NCI-H69 (cell line): ENCODE measurements at regions not wholly inside any gene's neighbourhood (a gene's known extent, or its start where the extent isn't known, plus 50 kb on each side); places are given as distances from the start of the nearest gene placed in this dataset.
"Not testable (repeated sequence)": the region's sequence is repeated elsewhere in the genome, so short reads cannot be mapped to it uniquely, and the experiment has no call there.

Experiments used
- DNase-seq: peaks from one replicate; lab custom pipeline; 2025; lab: John Stamatoyannopoulos, UW

DNA sequence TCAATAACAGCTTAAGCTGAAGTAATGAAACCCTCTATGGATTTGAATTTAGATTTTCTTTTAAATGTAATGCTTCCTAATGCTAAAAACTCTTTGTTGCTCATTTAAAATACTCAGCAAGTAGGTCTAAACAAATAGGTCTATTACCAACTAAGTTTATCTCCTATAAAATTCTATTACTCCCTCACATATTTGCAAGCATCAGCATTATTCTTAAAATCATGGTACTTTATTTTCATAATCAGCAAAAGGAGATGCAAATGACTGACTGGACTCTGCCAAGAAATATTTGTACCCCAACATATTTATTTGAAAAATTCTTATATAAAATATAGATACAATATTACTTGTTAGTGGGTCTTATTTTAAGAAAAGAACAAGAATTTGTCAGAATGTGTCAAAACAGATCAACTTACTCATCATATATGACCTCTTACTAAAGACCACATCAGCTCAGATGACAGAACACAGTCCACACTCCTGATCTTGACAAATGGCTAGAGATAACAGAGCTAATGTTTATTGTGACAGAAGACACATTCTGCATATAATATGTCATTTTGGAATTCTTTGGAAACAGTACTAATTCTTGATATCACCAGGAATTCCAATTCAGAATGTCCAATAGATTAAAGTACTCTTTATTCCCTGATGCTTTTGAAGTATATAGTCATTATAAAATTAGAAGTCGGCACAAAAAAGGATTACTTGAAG lies 704.6 kb upstream of the PCDH9 start:
- DNase-seq = peak; percentile 18

DNA sequence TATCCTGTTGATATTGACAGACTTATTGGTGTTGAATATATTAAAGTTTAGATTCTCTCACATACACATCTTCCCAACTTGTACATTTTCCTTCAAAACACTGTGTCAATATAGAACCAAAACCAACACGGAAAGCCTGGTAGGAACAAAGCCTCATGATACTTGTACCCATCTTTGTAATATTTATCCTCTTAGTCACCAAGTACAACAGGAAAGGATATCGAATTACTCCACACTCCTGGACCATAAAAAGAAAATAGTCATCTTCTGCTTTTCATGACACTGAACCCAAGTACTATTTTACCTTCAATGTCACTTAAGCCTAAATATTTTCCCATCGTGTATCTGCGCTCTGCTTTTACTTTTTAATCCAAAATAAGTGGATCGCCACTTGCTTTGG lies 702.9 kb upstream of the PCDH9 start:
- DNase-seq = peak; percentile 32

GRCh38 chr13:67917291-67917987 lies 687.3 kb upstream of the PCDH9 start:
- DNase-seq = no peak

GRCh38 chr13:67916650-67917049 lies 686.5 kb upstream of the PCDH9 start:
- DNase-seq = no peak

GRCh38 chr13:67914535-67914934 lies 684.4 kb upstream of the PCDH9 start:
- DNase-seq = no peak

GRCh38 chr13:67902960-67903359 lies 672.8 kb upstream of the PCDH9 start:
- DNase-seq = not testable (repeated sequence)

DNA sequence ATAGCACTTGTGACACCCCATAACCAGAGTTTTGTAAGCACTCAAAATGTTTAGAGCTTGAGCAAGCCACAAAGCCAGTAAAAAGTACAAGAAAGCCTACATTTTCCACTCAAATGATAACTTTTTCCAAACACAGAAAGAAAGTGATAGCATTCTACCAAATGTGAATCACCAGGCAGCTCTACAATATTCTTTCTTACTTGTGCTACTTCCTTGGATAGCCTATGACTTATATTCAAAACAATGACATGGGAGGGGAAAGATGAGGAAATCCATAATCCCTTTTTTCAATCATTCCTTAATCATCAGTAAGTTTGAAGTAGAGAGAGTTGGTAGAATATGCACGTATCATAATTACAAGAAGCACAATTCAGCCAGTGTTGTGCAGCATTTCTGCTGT lies 650.8 kb upstream of the PCDH9 start:
- DNase-seq = no peak

DNA sequence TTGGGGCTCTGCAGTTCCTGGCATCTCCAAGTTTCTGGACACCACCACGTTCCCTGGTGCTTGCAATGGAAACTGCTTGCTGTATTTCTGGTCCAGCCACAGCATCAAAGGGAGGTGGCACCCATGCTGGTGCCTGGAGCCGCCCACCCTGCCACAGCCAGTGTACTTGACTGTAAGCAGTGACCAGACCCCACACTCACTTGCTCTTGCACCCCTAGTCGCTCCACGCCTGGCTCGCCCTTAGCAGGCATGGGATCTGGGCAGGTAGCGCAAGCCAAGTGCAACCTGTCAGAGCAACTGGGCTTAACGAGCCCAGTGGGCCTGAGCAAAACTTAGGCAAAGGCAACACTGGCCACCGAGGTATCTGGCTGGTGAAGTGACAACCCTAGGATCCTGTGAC lies 648.2 kb upstream of the PCDH9 start:
- DNase-seq = no peak

- DNase-seq = no peak
These were observed 646.9 kb upstream of the PCDH9 start for GRCh38 chr13:67877031-67877430.

DNA sequence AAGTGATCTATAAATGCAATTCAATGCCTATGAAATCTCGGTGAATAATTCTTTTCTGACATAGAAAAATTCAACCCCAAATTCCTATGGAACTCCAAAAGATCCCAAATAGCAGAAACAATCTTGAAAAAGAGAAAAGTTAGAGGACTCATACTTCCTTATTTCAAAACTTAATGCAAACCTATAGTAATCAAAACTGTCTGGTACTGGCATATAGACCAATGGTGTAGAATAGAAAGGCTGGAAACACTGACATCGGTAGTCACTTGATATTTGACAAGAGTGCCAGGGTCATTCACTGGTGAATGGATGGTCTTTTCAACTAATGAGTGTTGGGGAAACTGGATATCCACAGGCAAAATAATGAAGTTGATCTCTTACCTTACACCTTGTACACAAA lies 637.1 kb upstream of the PCDH9 start:
- DNase-seq = no peak

GRCh38 chr13:67860315-67860714 lies 630.2 kb upstream of the PCDH9 start:
- no peak for DNase-seq

DNA sequence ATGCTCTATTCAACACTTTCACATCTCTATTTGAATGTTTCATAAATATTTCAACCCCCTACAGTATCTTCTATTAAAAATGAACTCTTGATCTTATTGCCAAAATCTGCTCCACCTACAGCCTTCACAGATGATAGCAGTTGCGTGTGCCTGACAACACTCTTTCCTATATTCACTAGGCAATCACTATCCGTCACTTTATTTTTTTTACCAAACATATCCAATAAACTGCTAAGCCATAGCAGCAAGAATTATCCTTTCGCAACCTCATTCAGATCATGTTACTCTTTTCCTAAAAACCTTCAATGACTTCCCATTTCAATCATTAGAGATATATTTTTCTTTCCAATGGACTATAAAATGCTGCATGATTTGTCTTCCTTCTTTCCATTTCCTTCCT lies 629.8 kb upstream of the PCDH9 start:
- DNase-seq = no peak

GRCh38 chr13:67857581-67858310 lies 627.6 kb upstream of the PCDH9 start:
- no peak for DNase-seq

DNA sequence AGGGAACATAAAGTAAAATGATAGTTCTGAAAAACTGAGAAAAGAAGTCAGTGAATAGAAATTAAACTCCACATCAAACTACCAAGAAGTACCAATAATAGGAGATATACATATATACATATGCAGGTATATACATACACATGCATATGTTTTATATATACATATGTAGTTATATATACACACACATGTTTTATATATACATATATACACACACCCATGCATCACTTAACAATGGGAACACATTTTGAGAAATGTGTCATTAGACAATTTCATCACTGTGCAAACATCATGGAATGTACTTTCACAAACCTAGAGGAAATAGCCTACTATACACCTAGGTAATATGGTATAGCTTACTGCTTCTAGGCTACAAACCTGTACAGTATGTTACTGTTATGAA lies 626.8 kb upstream of the PCDH9 start:
- peak; percentile 11 for DNase-seq

DNA sequence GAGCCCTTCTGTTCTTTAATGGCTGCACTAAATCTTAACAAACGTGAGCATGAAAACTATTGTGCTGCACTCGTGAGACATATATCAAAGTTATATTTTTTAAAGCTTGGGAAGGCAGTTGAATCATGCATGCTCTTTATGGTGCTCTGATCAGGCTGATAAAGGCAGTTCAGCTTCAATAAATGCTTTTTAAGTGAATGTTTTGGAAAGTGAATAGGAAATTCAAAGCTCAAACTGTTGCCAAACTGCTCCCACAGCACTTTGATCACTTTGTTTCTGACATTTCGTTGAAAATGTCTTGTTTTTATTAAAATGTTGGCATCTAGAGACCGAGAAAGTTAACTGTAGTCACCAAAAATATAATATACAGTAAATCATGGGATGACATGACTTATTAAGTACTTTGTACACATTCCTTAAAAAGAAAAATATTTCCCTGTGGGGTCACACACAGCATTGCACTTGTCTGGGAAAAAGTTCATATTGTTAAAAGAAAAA lies 625.7 kb upstream of the PCDH9 start:
- no peak for DNase-seq

DNA sequence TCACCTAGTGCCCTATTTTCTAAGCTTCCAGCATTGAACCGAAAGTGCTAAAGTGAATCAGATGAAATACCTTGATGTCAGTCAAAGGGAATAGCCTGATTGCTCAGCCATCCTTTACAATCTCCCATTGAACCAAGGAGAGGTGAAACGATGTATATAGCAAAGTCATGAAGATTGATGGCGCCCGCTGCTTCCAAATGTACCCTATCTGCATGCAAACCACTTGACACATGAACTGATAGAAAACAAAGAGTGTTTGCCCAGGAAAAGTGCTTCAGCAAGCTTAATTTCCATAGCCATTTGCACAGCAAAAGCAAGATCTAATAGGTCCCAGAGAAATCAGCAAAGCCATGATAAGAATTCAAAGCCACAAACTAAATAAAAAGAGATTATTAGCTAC lies 624.9 kb upstream of the PCDH9 start:
- peak; percentile 54 for DNase-seq

DNA sequence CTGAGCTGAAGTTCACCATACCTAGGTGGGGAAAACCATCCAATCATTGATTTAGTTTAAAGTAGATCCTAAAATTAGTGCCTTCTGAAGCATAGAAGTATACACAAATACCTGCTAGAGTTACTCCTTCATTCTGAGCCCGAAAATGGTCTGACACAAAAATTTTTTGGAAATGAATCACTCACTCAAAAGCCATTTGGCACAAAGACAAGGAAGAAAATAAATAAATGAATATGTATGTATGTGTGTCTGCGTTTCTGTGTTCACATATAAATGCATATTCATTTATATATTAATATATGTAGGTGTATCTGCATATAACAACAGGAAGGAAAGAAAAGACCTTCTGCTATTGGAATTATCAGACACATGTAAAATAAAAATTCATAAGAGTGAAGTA lies 614.4 kb upstream of the PCDH9 start:
- DNase-seq = no peak

- peak; percentile 47 for DNase-seq
These were observed 610.9 kb upstream of the PCDH9 start for GRCh38 chr13:67841071-67841470.

DNA sequence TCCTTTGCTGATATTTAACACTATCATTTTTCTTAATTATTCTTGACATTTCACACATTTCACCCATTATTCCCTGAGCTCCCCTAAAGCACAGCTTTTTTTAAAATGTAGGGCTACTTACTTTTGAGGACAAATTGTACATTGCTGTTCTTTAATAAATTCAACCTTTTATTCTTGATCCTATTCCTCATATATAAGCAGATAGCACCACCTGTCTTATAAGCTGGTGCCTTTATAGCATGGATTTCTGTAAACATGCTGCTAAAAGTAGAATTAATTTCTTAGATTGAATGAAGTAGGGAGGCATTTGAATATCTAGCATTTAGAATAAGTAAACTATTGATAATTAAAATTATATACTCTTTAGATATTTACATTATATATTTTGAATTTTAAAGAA lies 603.4 kb upstream of the PCDH9 start:
- DNase-seq = peak; percentile 40

- no peak for DNase-seq
These were observed 599.5 kb upstream of the PCDH9 start for GRCh38 chr13:67829641-67830040.

GRCh38 chr13:67827992-67828391 lies 597.9 kb upstream of the PCDH9 start:
- peak; percentile 20 for DNase-seq

DNA sequence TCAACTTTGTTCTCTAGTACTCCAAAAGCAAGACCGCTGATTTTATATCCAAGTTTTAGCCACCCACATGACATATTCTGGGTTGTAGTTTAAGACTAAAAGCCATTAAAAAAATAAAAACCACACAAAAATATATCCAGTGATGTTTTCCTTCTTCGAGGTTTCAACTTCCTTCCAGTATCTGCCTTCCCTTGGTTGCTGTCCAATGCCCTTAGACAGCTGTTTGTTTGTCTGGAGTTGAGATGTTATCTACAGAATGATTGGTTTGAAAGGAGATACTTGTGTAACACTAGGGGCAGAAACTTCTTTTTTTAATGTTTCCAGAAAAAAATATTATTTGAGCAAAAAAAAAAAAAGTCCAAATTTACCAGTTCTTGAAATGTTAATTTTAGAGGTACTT lies 591.5 kb upstream of the PCDH9 start:
- DNase-seq = no peak

DNA sequence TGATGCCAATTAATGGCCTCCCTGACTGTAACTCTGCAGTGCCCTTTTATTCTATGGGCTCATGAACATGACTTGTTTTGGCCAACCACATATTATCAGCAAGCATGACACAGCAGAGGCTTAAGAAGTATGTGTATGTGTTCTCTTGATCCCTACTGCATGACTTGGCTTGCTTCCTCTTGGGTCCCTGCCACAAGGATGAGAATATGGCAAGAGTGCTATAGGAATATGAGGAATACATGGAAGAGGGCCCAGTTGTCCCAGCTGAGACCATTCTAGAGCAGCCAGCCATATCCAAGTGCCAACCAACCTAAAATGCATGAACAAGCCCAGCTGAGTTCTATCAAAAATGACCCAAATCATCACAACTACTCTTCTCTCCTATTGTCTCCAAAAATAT lies 576.7 kb upstream of the PCDH9 start:
- peak; percentile 34 for DNase-seq
